ENCODE measurements at regions not wholly inside any gene's neighbourhood (a gene's known extent, or its start where the extent isn't known, plus 50 kb on each side); places are given as distances from the start of the nearest gene placed in this dataset.

- no peak overlapping the region for H3K4me3 ChIP-seq (IDR thresholded peaks at IDR 0.05; ENCODE audit: insufficient read depth, low read depth, low read length)
- no peak for TF ChIP-seq CTCF (conservative IDR thresholded peaks at IDR 0.05; ENCODE audit: low read depth, low read length)
- no peaks in the 10 kb centered on the region for H3K4me1 ChIP-seq (ENCODE audit: low read depth, poor library complexity, severe bottlenecking)
- no peaks in the 10 kb centered on the region for H3K79me2 ChIP-seq (ENCODE audit: insufficient read depth, low read depth)
- H3K27ac ChIP-seq, result no peak overlapping the region
- peaks cover 58% of the 10 kb centered on the region for H3K27me3 ChIP-seq (ENCODE audit: insufficient read depth, low read depth)
- H4K20me1 ChIP-seq (ENCODE audit: insufficient read depth), result no peaks in the 10 kb centered on the region
- no peaks in the 10 kb centered on the region for H3K36me3 ChIP-seq (ENCODE audit: insufficient read depth)
- no peak overlapping the region for H2AFZ ChIP-seq (ENCODE audit: low read depth)
- no peak overlapping the region for H3K9ac ChIP-seq
- no peak overlapping the region for H3K4me2 ChIP-seq
These were observed 103.9 kb downstream of the METRNL start for GRCh38 chr17:83183145-83183948.

DNA sequence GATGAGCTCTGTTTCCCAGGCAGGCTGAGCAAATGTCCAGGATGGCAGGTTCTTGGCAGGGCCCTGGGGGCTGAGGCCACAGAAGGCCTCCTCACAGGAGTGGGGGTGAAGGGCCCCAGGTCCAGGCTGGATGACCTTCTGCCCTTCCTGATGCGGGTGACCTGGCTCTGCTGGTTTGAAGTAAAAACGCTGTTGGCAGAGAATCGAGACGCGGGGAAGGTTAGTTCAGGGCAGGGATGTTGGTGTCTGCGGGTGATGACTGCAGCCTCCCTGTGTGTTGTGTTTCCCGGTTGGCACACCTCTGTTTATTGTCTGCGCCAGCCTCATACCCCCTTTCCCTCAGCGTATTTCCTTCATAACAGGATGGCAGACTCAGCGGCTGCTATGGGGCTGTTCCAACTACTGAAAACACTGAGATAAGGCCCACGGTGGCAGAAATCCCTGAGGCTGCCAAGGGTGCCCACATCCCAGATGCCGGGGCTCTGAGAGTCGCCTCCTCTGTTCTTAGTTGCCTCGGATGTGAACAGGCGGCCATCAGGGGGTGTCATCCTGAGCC is 104.6 kb downstream of the METRNL start:
- Histone ChIP-seq H3K27ac (no peak overlapping the region), H3K4me1 (ENCODE audit: low read depth, poor library complexity, severe bottlenecking) (no peaks in the 10 kb centered on the region), H3K4me3 (IDR thresholded peaks at IDR 0.05; ENCODE audit: insufficient read depth, low read depth, low read length) (no peak overlapping the region), H4K20me1 (ENCODE audit: insufficient read depth) (no peaks in the 10 kb centered on the region), H2AFZ (ENCODE audit: low read depth) (no peak overlapping the region), H3K79me2 (ENCODE audit: insufficient read depth, low read depth) (no peaks in the 10 kb centered on the region), H3K27me3 (ENCODE audit: insufficient read depth, low read depth) (peaks cover 58% of the 10 kb centered on the region), H3K9ac (no peak overlapping the region), H3K36me3 (ENCODE audit: insufficient read depth) (no peaks in the 10 kb centered on the region), H3K4me2 (no peak overlapping the region)
- TF ChIP-seq CTCF (conservative IDR thresholded peaks at IDR 0.05; ENCODE audit: low read depth, low read length), result no peak

- H3K27ac ChIP-seq, result no peak overlapping the region
- H4K20me1 ChIP-seq (ENCODE audit: insufficient read depth), result no peaks in the 10 kb centered on the region
- TF ChIP-seq CTCF (conservative IDR thresholded peaks at IDR 0.05; ENCODE audit: low read depth, low read length), result no peak
- no peak overlapping the region for H3K4me3 ChIP-seq (IDR thresholded peaks at IDR 0.05; ENCODE audit: insufficient read depth, low read depth, low read length)
- H3K79me2 ChIP-seq (ENCODE audit: insufficient read depth, low read depth), result no peaks in the 10 kb centered on the region
- H3K27me3 ChIP-seq (ENCODE audit: insufficient read depth, low read depth), result peaks cover 57% of the 10 kb centered on the region
- no peaks in the 10 kb centered on the region for H3K36me3 ChIP-seq (ENCODE audit: insufficient read depth)
- H2AFZ ChIP-seq (ENCODE audit: low read depth), result no peak overlapping the region
- no peaks in the 10 kb centered on the region for H3K4me1 ChIP-seq (ENCODE audit: low read depth, poor library complexity, severe bottlenecking)
- no peak overlapping the region for H3K9ac ChIP-seq
- no peak overlapping the region for H3K4me2 ChIP-seq
These were observed 105.9 kb downstream of the METRNL start for GRCh38 chr17:83185023-83186002.

DNA sequence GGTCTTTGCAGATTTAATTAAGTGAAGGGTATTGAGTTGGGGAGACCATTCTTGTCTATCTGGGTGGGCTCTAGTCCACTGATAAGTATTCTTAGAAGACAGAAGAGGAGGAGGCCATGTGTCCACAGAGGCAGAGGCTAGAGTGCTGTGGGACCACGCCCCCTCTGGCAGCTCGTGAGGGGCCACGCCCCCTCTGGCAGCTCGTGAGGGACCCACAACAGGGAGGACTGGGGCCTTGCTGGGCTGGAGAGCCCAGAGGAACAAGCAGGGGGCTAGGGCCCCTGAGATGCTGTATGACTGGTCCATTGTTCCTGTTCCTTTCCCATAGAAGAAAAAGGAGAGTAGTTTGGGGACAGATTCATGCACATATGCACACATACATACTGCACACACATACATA is 106.8 kb downstream of the METRNL start:
- H2AFZ ChIP-seq (ENCODE audit: low read depth), result no peak overlapping the region
- H3K4me2 ChIP-seq, result no peak overlapping the region
- H3K36me3 ChIP-seq (ENCODE audit: insufficient read depth), result no peaks in the 10 kb centered on the region
- H4K20me1 ChIP-seq (ENCODE audit: insufficient read depth), result no peaks in the 10 kb centered on the region
- no peak for TF ChIP-seq CTCF (conservative IDR thresholded peaks at IDR 0.05; ENCODE audit: low read depth, low read length)
- H3K27me3 ChIP-seq (ENCODE audit: insufficient read depth, low read depth), result peaks cover 65% of the 10 kb centered on the region
- H3K79me2 ChIP-seq (ENCODE audit: insufficient read depth, low read depth), result no peaks in the 10 kb centered on the region
- H3K27ac ChIP-seq, result no peak overlapping the region
- H3K4me1 ChIP-seq (ENCODE audit: low read depth, poor library complexity, severe bottlenecking), result no peaks in the 10 kb centered on the region
- no peak overlapping the region for H3K9ac ChIP-seq
- no peak overlapping the region for H3K4me3 ChIP-seq (IDR thresholded peaks at IDR 0.05; ENCODE audit: insufficient read depth, low read depth, low read length)
